DMS 273 (cell line): ENCODE measurements at regions not wholly inside any gene's neighbourhood (a gene's known extent, or its start where the extent isn't known, plus 50 kb on each side); places are given as distances from the start of the nearest gene placed in this dataset.
A peak's percentile ranks its signal among the peaks of the same experiment; 100 is the strongest.

Experiments used
- DNase-seq: peaks from one replicate; lab custom pipeline; 2025; ENCODE audit not compliant: unreplicated experiment; lab: John Stamatoyannopoulos, UW

- peak; percentile 87 for DNase-seq
Observed at GRCh38 chr3:124467980-124468902, 262.0 kb upstream of the UMPS start.

GRCh38 chr3:124469555-124469954, 260.7 kb upstream of the UMPS start:
- DNase-seq, result no peak

GRCh38 chr3:124478830-124479229, 251.4 kb upstream of the UMPS start:
- DNase-seq, result no peak

GRCh38 chr3:124483915-124484470, 246.3 kb upstream of the UMPS start:
- DNase-seq, result no peak

- DNase-seq, result peak; percentile 24
Observed at GRCh38 chr3:124486324-124486723, 243.9 kb upstream of the UMPS start.

- no peak for DNase-seq
Observed at GRCh38 chr3:124489506-124489905, 240.7 kb upstream of the UMPS start.

- no peak for DNase-seq
Observed at GRCh38 chr3:124491098-124491497, 239.2 kb upstream of the UMPS start.

- no peak for DNase-seq
Observed at GRCh38 chr3:124491875-124492274, 238.4 kb upstream of the UMPS start.

GRCh38 chr3:124492824-124493223, 237.4 kb upstream of the UMPS start:
- DNase-seq, result peak; percentile 69

- DNase-seq, result no peak
Observed at GRCh38 chr3:124496061-124496460, 234.2 kb upstream of the UMPS start.

- DNase-seq, result no peak
Observed at GRCh38 chr3:124497487-124497886, 232.8 kb upstream of the UMPS start.

GRCh38 chr3:124498891-124499290, 231.4 kb upstream of the UMPS start:
- DNase-seq, result no peak

- peak; percentile 48 for DNase-seq
Observed at GRCh38 chr3:124504332-124505059, 225.8 kb upstream of the UMPS start.

GRCh38 chr3:124509884-124510283, 220.4 kb upstream of the UMPS start:
- no peak for DNase-seq

- no peak for DNase-seq
Observed at GRCh38 chr3:124510290-124510689, 220.0 kb upstream of the UMPS start.

GRCh38 chr3:124512881-124513609, 217.2 kb upstream of the UMPS start:
- DNase-seq, result no peak

GRCh38 chr3:124513610-124513997, 216.6 kb upstream of the UMPS start:
- DNase-seq, result no peak

- no peak for DNase-seq
Observed at GRCh38 chr3:124514683-124515082, 215.6 kb upstream of the UMPS start.

- DNase-seq, result no peak
Observed at GRCh38 chr3:124516333-124516732, 213.9 kb upstream of the UMPS start.

- DNase-seq, result no peak
Observed at GRCh38 chr3:124517306-124517705, 212.9 kb upstream of the UMPS start.

- no peak for DNase-seq
Observed at GRCh38 chr3:124518350-124518749, 211.9 kb upstream of the UMPS start.
